Panc1 (cell line): ENCODE measurements at regions not wholly inside any gene's neighbourhood (a gene's known extent, or its start where the extent isn't known, plus 50 kb on each side); places are given as distances from the start of the nearest gene placed in this dataset.

Source experiments
- ATAC-seq: fragments of 200-7000 bp; cut with Tn5 transposase; 2 replicates; pipeline ENCODE4 v1.9.1; 2020; ENCODE audit warnings: mild to moderate bottlenecking, moderate library complexity
- BruUV-seq: library from RNA; stranded (reverse); fragments of 400-500 nt; replicated peaks from 2 replicates; lab custom pipeline; 2021; lab: Mats Ljungman, UMichigan
- CTCF ChIA-PET: fragments of 300-600 bp; sonication (Branson Sonifier 250); formaldehyde crosslinking; loops from one replicate; lab custom pipeline; 2022; ENCODE audit warnings: antibody characterized with exemption; lab: Charles Lee
- POLR2A ChIA-PET: fragments of 300-600 bp; sonication (Branson Sonifier 250); formaldehyde crosslinking; loops from one replicate; lab custom pipeline; 2022; ENCODE audit warnings: antibody characterized with exemption; lab: Charles Lee
- DNase-seq: peaks from one replicate; pipeline ENCODE4 v3.0.0-alpha.2; 2010; ENCODE audit warnings: low read depth, low spot score
- H3K27ac ChIP-seq: 2 replicates; pipeline ENCODE4 v1.5.1; 2011; ENCODE audit warnings: mild to moderate bottlenecking, low read length, inconsistent platforms
- H3K27me3 ChIP-seq: fragments of 200-500 bp; sonication (Bioruptor generic); 2 replicates; pipeline ENCODE4 v1.6.0; 2014; ENCODE audit warnings: low read length, inconsistent platforms; ENCODE audit not compliant: control insufficient read depth, insufficient read depth
- H3K36me3 ChIP-seq: fragments of 200-500 bp; sonication (Bioruptor generic); 2 replicates; pipeline ENCODE4 v1.5.1; 2014; ENCODE audit warnings: inconsistent platforms, mild to moderate bottlenecking, low read length, moderate library complexity; ENCODE audit not compliant: control insufficient read depth, insufficient read depth
- H3K4me1 ChIP-seq: 2 replicates; pipeline ENCODE4 v1.5.1; 2011; ENCODE audit warnings: inconsistent platforms, mild to moderate bottlenecking, low read length, moderate library complexity; ENCODE audit not compliant: control insufficient read depth, insufficient read depth
- H3K4me3 ChIP-seq, 2 experiments: 2 replicates each; pipeline ENCODE4 v1.5.1; 2011 to 2012; ENCODE audit warnings: low read depth in 2 of 2, low read length in 2 of 2, mild to moderate bottlenecking in 2 of 2, inconsistent platforms in 1 of 2, moderate library complexity in 1 of 2
- H3K9me3 ChIP-seq: fragments of 200-500 bp; sonication (Bioruptor generic); 2 replicates; pipeline ENCODE4 v1.5.1; 2014; ENCODE audit warnings: low read depth, mild to moderate bottlenecking, inconsistent platforms, low read length, moderate library complexity; ENCODE audit not compliant: control insufficient read depth, insufficient read depth
- CTCF ChIP-seq: fragments of 450-650 bp; IDR thresholded peaks from 2 replicates; pipeline ENCODE4 v1.5.1; 2017; ENCODE audit warnings: mild to moderate bottlenecking
- POLR2AphosphoS5 ChIP-seq: IDR thresholded peaks from 2 replicates; pipeline ENCODE4 v1.6.1; 2012; ENCODE audit warnings: mild to moderate bottlenecking, low read depth, low read length, moderate library complexity
- REST ChIP-seq, 2 experiments: IDR thresholded peaks; 2 replicates each; pipeline ENCODE4 v1.6.1; 2011 to 2012; ENCODE audit warnings: low read depth in 2 of 2, control low read depth in 1 of 2, low read length in 1 of 2, mild to moderate bottlenecking in 1 of 2, moderate library complexity in 1 of 2; ENCODE audit not compliant: insufficient read depth in 1 of 2
- SIN3A ChIP-seq: IDR thresholded peaks from 2 replicates; pipeline ENCODE4 v1.6.1; 2012; ENCODE audit warnings: low read depth, mild to moderate bottlenecking, low read length, moderate library complexity, borderline replicate concordance; ENCODE audit not compliant: insufficient read depth
- TCF7L2 ChIP-seq: IDR thresholded peaks from 2 replicates; pipeline ENCODE4 v1.6.1; 2011; ENCODE audit warnings: mild to moderate bottlenecking, low read depth, low read length, inconsistent platforms
- in situ Hi-C: cut with HindIII; loops from 2 replicates; pipeline ENCODE4 v1.10.0; 2016; ENCODE audit warnings: low sequenced_read_pairs, low pct_unique_long_range_greater_than_20kb
- intact Hi-C: fragments of 100-400 bp; cut with micrococcal nuclease; formaldehyde crosslinking; loops from one replicate; pipeline ENCODE4 v1.10.0; 2022; ENCODE audit not compliant: unreplicated experiment

- no peak for ATAC-seq
- in situ Hi-C loops, result no loop called here
- CTCF ChIA-PET, result no interaction called here
These were observed 209.1 kb upstream of the CXCL12 start for GRCh38 chr10:44593952-44594351.

GRCh38 chr10:44607116-44607515 lies 222.2 kb upstream of the CXCL12 start:
- no peak overlapping the region for H3K27ac ChIP-seq
- DNase-seq, result no peak
- intact Hi-C loops, result no loop called here
- TF ChIP-seq REST (IDR thresholded peaks at IDR 0.05; ENCODE audit: insufficient read depth in 1 of 2, low read depth in 2 of 2, low read length in 1 of 2), result no peak
- no peak for TF ChIP-seq CTCF
- no peak for TF ChIP-seq POLR2AphosphoS5
- no peak for TF ChIP-seq TCF7L2
- no peak for TF ChIP-seq SIN3A
- H3K36me3 ChIP-seq, result no peaks in the 10 kb centered on the region
- no peaks in the 10 kb centered on the region for H3K9me3 ChIP-seq
- in situ Hi-C loops, result no loop called here
- CTCF ChIA-PET, result no interaction called here
- no peak overlapping the region for H3K4me3 ChIP-seq
- no TSS peak for BruUV-seq
- no peaks in the 10 kb centered on the region for H3K4me1 ChIP-seq
- POLR2A ChIA-PET, result no interaction called here
- no peak for ATAC-seq
- peaks cover 7% of the 10 kb centered on the region for H3K27me3 ChIP-seq

More at GRCh38 chr10:44593952-44594351, 209.1 kb upstream of the CXCL12 start:
- DNase-seq, result no peak
- H3K27ac ChIP-seq, result no peak overlapping the region
- intact Hi-C loops, result loop anchor here (10.0 kb wide), 1 partner anchor 271 kb away; no protein-coding TSS in a partner anchor
- POLR2A ChIA-PET, result no interaction called here
- H3K27me3 ChIP-seq, result 0 out of 2 replicates have a peak, but pooled peaks cover 7% of the 10 kb centered on the region
- H3K36me3 ChIP-seq, result no peaks in the 10 kb centered on the region
- H3K4me1 ChIP-seq, result no peaks in the 10 kb centered on the region
- no peak overlapping the region for H3K4me3 ChIP-seq
- no peak for TF ChIP-seq TCF7L2
- TF ChIP-seq REST (IDR thresholded peaks at IDR 0.05; ENCODE audit: insufficient read depth in 1 of 2, low read depth in 2 of 2, low read length in 1 of 2), result no peak
- TF ChIP-seq POLR2AphosphoS5, result no peak
- TF ChIP-seq CTCF, result no peak
- no peak for TF ChIP-seq SIN3A
- BruUV-seq, result no TSS peak
- no peaks in the 10 kb centered on the region for H3K9me3 ChIP-seq
